ENCODE measurements at regions not wholly inside any gene's neighbourhood (a gene's known extent, or its start where the extent isn't known, plus 50 kb on each side); places are given as distances from the start of the nearest gene placed in this dataset.

DNA sequence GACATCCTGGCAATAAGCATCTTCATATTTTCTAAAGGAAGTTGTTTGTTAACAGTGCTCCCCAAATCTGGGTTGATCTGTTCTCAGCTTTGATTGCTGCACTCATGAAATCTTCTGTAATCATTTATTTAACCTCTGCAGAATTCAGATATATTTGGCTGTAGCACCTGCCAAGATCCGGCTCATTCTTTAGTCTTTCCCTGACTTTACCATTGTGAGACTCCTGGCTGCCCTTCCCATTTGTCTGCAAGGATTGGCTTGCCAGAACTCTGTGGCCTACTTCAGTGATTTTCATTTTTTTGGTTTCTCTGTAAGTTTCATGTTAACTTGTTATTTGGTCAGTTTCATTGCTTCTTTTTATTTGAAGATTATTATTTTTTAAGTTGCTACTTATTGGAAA lies 191.2 kb upstream of the PLXNC1 start:
- H3K4me3 Mint-ChIP-seq (ENCODE audit: unreplicated experiment): no peak overlapping the region
- no peak overlapping the region for H3K9ac ChIP-seq (ENCODE audit: low read length)
- no peaks in the 10 kb centered on the region for H3K36me3 ChIP-seq (ENCODE audit: insufficient read depth, low read length)
- TF ChIP-seq EZH2 (IDR thresholded peaks at IDR 0.05; ENCODE audit: insufficient read depth, low read length) (no peak), CTCF (IDR thresholded peaks at IDR 0.05; ENCODE audit: insufficient read depth, low read depth, low read length) (no peak)
- H3K4me1 Mint-ChIP-seq (ENCODE audit: low read depth, unreplicated experiment): no peaks in the 10 kb centered on the region
- no peak overlapping the region for H3K27ac ChIP-seq (ENCODE audit: low read depth, low read length)
- no peak overlapping the region for H2AFZ ChIP-seq (ENCODE audit: low read depth, low read length)
- no peak overlapping the region for H3K4me3 ChIP-seq (ENCODE audit: insufficient read depth, low read depth, low read length)
- peaks cover 11% of the 10 kb centered on the region for H3K9me3 Mint-ChIP-seq (ENCODE audit: unreplicated experiment)
- H3K27me3 Mint-ChIP-seq (ENCODE audit: low read depth, unreplicated experiment): no peaks in the 10 kb centered on the region
- no peaks in the 10 kb centered on the region for H3K4me1 ChIP-seq (ENCODE audit: insufficient read depth, low read length)
- DNase-seq (ENCODE audit: low read depth): no peak
- no peaks in the 10 kb centered on the region for H3K9me3 ChIP-seq (ENCODE audit: insufficient read depth, low read depth, low read length)
- no peak for FAIRE-seq
- no peaks in the 10 kb centered on the region for H4K20me1 ChIP-seq (ENCODE audit: insufficient read depth, low read length)
- H3K27me3 ChIP-seq (ENCODE audit: insufficient read depth, low read length): no peaks in the 10 kb centered on the region
- H3K79me2 ChIP-seq (ENCODE audit: insufficient read depth, low read length): no peaks in the 10 kb centered on the region
- H3K27ac Mint-ChIP-seq (ENCODE audit: unreplicated experiment): no peak overlapping the region
- H3K4me2 ChIP-seq (ENCODE audit: low read length): no peak overlapping the region
- H3K36me3 Mint-ChIP-seq (ENCODE audit: low read depth, unreplicated experiment): no peaks in the 10 kb centered on the region

DNA sequence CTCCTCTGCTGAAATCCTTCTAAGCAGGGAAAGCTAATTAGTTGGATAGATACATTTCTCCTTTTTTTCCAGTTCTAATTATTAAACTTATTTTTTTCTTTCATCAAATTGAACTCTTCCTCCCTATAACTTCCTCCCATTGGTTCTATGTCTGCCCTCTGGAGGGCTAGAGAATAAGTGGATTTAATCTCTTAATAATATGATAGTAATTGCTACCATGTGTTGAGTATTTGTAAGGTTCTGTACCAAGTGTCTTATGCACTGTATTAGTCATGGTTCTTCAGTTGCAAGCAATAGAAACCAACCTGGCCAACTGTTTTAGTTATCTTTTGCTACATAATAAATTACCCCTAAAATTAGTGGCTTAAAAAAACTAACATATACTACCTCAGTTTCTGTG lies 190.5 kb upstream of the PLXNC1 start:
- no peaks in the 10 kb centered on the region for H3K4me1 Mint-ChIP-seq (ENCODE audit: low read depth, unreplicated experiment)
- Histone ChIP-seq H3K4me2 (ENCODE audit: low read length) (no peak overlapping the region), H3K4me1 (ENCODE audit: insufficient read depth, low read length) (no peaks in the 10 kb centered on the region), H3K27me3 (ENCODE audit: insufficient read depth, low read length) (no peaks in the 10 kb centered on the region), H3K9me3 (ENCODE audit: insufficient read depth, low read depth, low read length) (no peaks in the 10 kb centered on the region), H4K20me1 (ENCODE audit: insufficient read depth, low read length) (no peaks in the 10 kb centered on the region), H3K9ac (ENCODE audit: low read length) (no peak overlapping the region), H3K27ac (ENCODE audit: low read depth, low read length) (no peak overlapping the region), H2AFZ (ENCODE audit: low read depth, low read length) (no peak overlapping the region), H3K79me2 (ENCODE audit: insufficient read depth, low read length) (no peaks in the 10 kb centered on the region), H3K36me3 (ENCODE audit: insufficient read depth, low read length) (no peaks in the 10 kb centered on the region), H3K4me3 (ENCODE audit: insufficient read depth, low read depth, low read length) (no peak overlapping the region)
- TF ChIP-seq EZH2 (IDR thresholded peaks at IDR 0.05; ENCODE audit: insufficient read depth, low read length) (no peak), CTCF (IDR thresholded peaks at IDR 0.05; ENCODE audit: insufficient read depth, low read depth, low read length) (no peak)
- no peak overlapping the region for H3K4me3 Mint-ChIP-seq (ENCODE audit: unreplicated experiment)
- H3K27me3 Mint-ChIP-seq (ENCODE audit: low read depth, unreplicated experiment): no peaks in the 10 kb centered on the region
- no peak overlapping the region for H3K27ac Mint-ChIP-seq (ENCODE audit: unreplicated experiment)
- DNase-seq (ENCODE audit: low read depth) (no peak), FAIRE-seq (no peak)
- peaks cover 15% of the 10 kb centered on the region for H3K9me3 Mint-ChIP-seq (ENCODE audit: unreplicated experiment)
- no peaks in the 10 kb centered on the region for H3K36me3 Mint-ChIP-seq (ENCODE audit: low read depth, unreplicated experiment)

DNA sequence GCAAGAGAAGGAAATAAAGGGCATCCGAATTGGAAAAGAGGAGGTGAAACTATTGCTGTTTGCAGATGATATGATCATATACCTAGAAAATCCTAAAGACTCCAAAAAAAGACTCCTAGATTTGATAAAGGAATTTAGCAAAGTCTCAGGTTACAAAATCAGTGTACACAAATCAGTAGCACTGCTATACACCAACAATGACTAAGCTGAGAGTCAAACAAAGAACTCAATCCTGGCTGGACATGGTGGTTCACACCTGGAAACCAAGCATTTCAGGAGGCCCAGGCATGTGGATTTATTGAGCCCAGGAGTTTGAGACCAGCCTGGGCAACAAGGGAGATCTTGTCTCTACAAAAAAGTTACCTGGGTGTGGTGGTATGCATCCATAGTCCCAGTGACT lies 188.7 kb upstream of the PLXNC1 start:
- Histone ChIP-seq H3K79me2 (ENCODE audit: insufficient read depth, low read length) (no peaks in the 10 kb centered on the region), H3K9me3 (ENCODE audit: insufficient read depth, low read depth, low read length) (no peaks in the 10 kb centered on the region), H4K20me1 (ENCODE audit: insufficient read depth, low read length) (no peaks in the 10 kb centered on the region), H3K27ac (ENCODE audit: low read depth, low read length) (no peak overlapping the region), H3K9ac (ENCODE audit: low read length) (no peak overlapping the region), H3K4me1 (ENCODE audit: insufficient read depth, low read length) (no peaks in the 10 kb centered on the region), H3K36me3 (ENCODE audit: insufficient read depth, low read length) (no peaks in the 10 kb centered on the region), H2AFZ (ENCODE audit: low read depth, low read length) (no peak overlapping the region), H3K4me3 (ENCODE audit: insufficient read depth, low read depth, low read length) (no peak overlapping the region), H3K4me2 (ENCODE audit: low read length) (no peak overlapping the region), H3K27me3 (ENCODE audit: insufficient read depth, low read length) (no peaks in the 10 kb centered on the region)
- Mint-ChIP-seq H3K4me3 (ENCODE audit: unreplicated experiment) (no peak overlapping the region), H3K9me3 (ENCODE audit: unreplicated experiment) (peaks cover 10% of the 10 kb centered on the region), H3K27me3 (ENCODE audit: low read depth, unreplicated experiment) (no peaks in the 10 kb centered on the region), H3K36me3 (ENCODE audit: low read depth, unreplicated experiment) (no peaks in the 10 kb centered on the region), H3K4me1 (ENCODE audit: low read depth, unreplicated experiment) (no peaks in the 10 kb centered on the region), H3K27ac (ENCODE audit: unreplicated experiment) (no peak overlapping the region)
- no peak for FAIRE-seq
- no peak for DNase-seq (ENCODE audit: low read depth)
- no peak for TF ChIP-seq EZH2 (IDR thresholded peaks at IDR 0.05; ENCODE audit: insufficient read depth, low read length)
- no peak for TF ChIP-seq CTCF (IDR thresholded peaks at IDR 0.05; ENCODE audit: insufficient read depth, low read depth, low read length)
